SK-N-SH (cell line): ENCODE measurements at regions not wholly inside any gene's neighbourhood (a gene's known extent, or its start where the extent isn't known, plus 50 kb on each side); places are given as distances from the start of the nearest gene placed in this dataset.

ENCODE experiments used
- CTCF ChIA-PET: fragments of 300-600, 350-600 bp; formaldehyde crosslinking; extraction: SDS; loops from one replicate; lab custom pipeline; 2021; lab: Yijun Ruan, JAX
- POLR2A ChIA-PET: fragments of 350-600 bp; sonication (Branson Sonifier 250); formaldehyde crosslinking; extraction: SDS; loops from one replicate; lab custom pipeline; 2020; ENCODE audit warnings: antibody characterized with exemption, inconsistent platforms; lab: Yijun Ruan, JAX
- DNase-seq: peaks from one replicate; pipeline ENCODE4 v3.0.0; 2012
- H2AFZ ChIP-seq: fragments of 200-600 bp; sonication (generic); 2 replicates; pipeline ENCODE4 v1.8.1; 2016; ENCODE audit warnings: antibody characterized with exemption, mild to moderate bottlenecking, low read depth
- H3F3A ChIP-seq: fragments of 200-600 bp; sonication (generic); replicated peaks from 2 replicates; pipeline ENCODE3; 2016; ENCODE audit warnings: antibody characterized with exemption, mild to moderate bottlenecking; ENCODE audit not compliant: insufficient read depth
- H3K27ac ChIP-seq, 2 experiments: fragments of 200-500 bp in 1 of 2; fragments of 200-600 bp in 1 of 2; sonication (Bioruptor generic) in 1 of 2; sonication (generic), shearing (Covaris generic) in 1 of 2; 2 replicates each; pipeline versions ENCODE4 v1.5.1 to v1.6.1; 2014 to 2016; ENCODE audit warnings: low read depth in 2 of 2, inconsistent platforms in 1 of 2, low read length in 1 of 2, mild to moderate bottlenecking in 1 of 2, mixed read lengths in 1 of 2
- H3K27me3 ChIP-seq: fragments of 200-600 bp; sonication (generic), shearing (Covaris generic); 2 replicates; pipeline ENCODE4 v1.6.1; 2016; ENCODE audit warnings: mixed run types; ENCODE audit not compliant: insufficient read depth
- H3K36me3 ChIP-seq, 2 experiments: fragments of 200-500 bp in 1 of 2; fragments of 200-600 bp in 1 of 2; sonication (Bioruptor generic) in 1 of 2; sonication (generic) in 1 of 2; replicated peaks in 1 of 2; 2 replicates each; pipeline versions ENCODE3 to v1.5.1; 2014 to 2016; ENCODE audit warnings: low read length in 1 of 2, mild to moderate bottlenecking in 1 of 2; ENCODE audit not compliant: insufficient read depth in 2 of 2, control insufficient read depth in 1 of 2
- H3K4me1 ChIP-seq, 2 experiments: fragments of 200-500 bp in 1 of 2; fragments of 200-600 bp in 1 of 2; sonication (Bioruptor generic) in 1 of 2; sonication (generic), shearing (Covaris generic) in 1 of 2; 2 replicates each; pipeline versions ENCODE4 v1.5.1 to v1.6.1; 2014 to 2016; ENCODE audit warnings: low read depth in 1 of 2, low read length in 1 of 2, mixed run types in 1 of 2; ENCODE audit not compliant: insufficient read depth in 2 of 2, control insufficient read depth in 1 of 2
- H3K4me2 ChIP-seq: fragments of 200-600 bp; sonication (generic), shearing (Covaris generic); 2 replicates; pipeline ENCODE4 v1.6.1; 2017; ENCODE audit warnings: mixed run types
- H3K4me3 ChIP-seq, 2 experiments: fragments of 200-500 bp in 1 of 2; fragments of 200-600 bp in 1 of 2; sonication (Bioruptor generic) in 1 of 2; sonication (generic), shearing (Covaris generic) in 1 of 2; 2 replicates each; pipeline versions ENCODE4 v1.5.1 to v1.8.1; 2014 to 2016; ENCODE audit warnings: low read depth in 2 of 2, inconsistent platforms in 1 of 2, low read length in 1 of 2, mild to moderate bottlenecking in 1 of 2, mixed read lengths in 1 of 2, moderate library complexity in 1 of 2
- H3K79me2 ChIP-seq: fragments of 200-600 bp; sonication (generic); 2 replicates; pipeline ENCODE4 v1.8.1; 2017; ENCODE audit warnings: mild to moderate bottlenecking; ENCODE audit not compliant: insufficient read depth
- H3K9ac ChIP-seq: fragments of 200-600 bp; sonication (generic); 2 replicates; pipeline ENCODE4 v1.6.1; 2017; ENCODE audit warnings: mixed run types
- H3K9me2 ChIP-seq: fragments of 200-600 bp; sonication (generic); 2 replicates; pipeline ENCODE4 v1.6.1; 2017; ENCODE audit warnings: mixed run types
- H3K9me3 ChIP-seq: fragments of 200-600 bp; sonication (generic); 2 replicates; pipeline ENCODE4 v1.6.1; 2017; ENCODE audit warnings: mixed run types, mild to moderate bottlenecking, moderate library complexity
- H4K20me1 ChIP-seq: fragments of 200-600 bp; sonication (generic); 2 replicates; pipeline ENCODE4 v1.6.1; 2017; ENCODE audit warnings: mild to moderate bottlenecking, mixed run types; ENCODE audit not compliant: insufficient read depth
- CHD2 ChIP-seq: fragments of 150-350 bp; IDR thresholded peaks from 2 replicates; pipeline ENCODE4 v1.6.1; 2018; ENCODE audit warnings: low read length; ENCODE audit not compliant: partially characterized antibody
- ELF1 ChIP-seq: IDR thresholded peaks from 2 replicates; pipeline ENCODE4 v1.4.0; 2012
- EP300 ChIP-seq, 2 experiments: IDR thresholded peaks; 2 replicates each; pipeline versions ENCODE4 v1.4.0 to v1.6.1; 2012; ENCODE audit warnings: borderline replicate concordance in 1 of 2, low read depth in 1 of 2, low read length in 1 of 2
- EZH2phosphoT487 ChIP-seq: fragments of 200-600 bp; sonication (generic); IDR thresholded peaks from 2 replicates; pipeline ENCODE4 v1.6.1; 2017; ENCODE audit warnings: low read depth, mixed run types, mild to moderate bottlenecking, antibody characterized with exemption, moderate library complexity, borderline replicate concordance
- FOXJ3 ChIP-seq: sonication (generic); formaldehyde crosslinking; IDR thresholded peaks from 2 replicates; pipeline ENCODE4 v1.5.1; 2020; ENCODE audit warnings: mild to moderate bottlenecking, missing genetic modification reagents
- FOXM1 ChIP-seq: IDR thresholded peaks from 2 replicates; pipeline ENCODE4 v1.4.0; 2012; ENCODE audit warnings: low read depth, mild to moderate bottlenecking
- GATA2 ChIP-seq: sonication (generic); formaldehyde crosslinking; IDR thresholded peaks from 2 replicates; pipeline ENCODE4 v1.5.0; 2020; ENCODE audit warnings: mild to moderate bottlenecking, missing genetic modification reagents
- MXI1 ChIP-seq: IDR thresholded peaks from 2 replicates; pipeline ENCODE4 v1.6.1; 2012; ENCODE audit warnings: mild to moderate bottlenecking, low read depth, low read length, improper control_type of control experiment
- NFIC ChIP-seq: IDR thresholded peaks from 2 replicates; pipeline ENCODE4 v1.4.0; 2012; ENCODE audit warnings: borderline replicate concordance
- POLR2AphosphoS5 ChIP-seq: IDR thresholded peaks from 2 replicates; pipeline ENCODE4 v1.6.1; 2012; ENCODE audit warnings: low read depth, low read length
- RCOR1 ChIP-seq: fragments of 150-350 bp; IDR thresholded peaks from 2 replicates; pipeline ENCODE4 v1.6.1; 2017; ENCODE audit warnings: antibody characterized with exemption, low read length
- RFX5 ChIP-seq: IDR thresholded peaks from 2 replicates; pipeline ENCODE4 v1.6.1; 2012; ENCODE audit warnings: mild to moderate bottlenecking, improper control_type of control experiment, low read length
- SIN3A ChIP-seq: IDR thresholded peaks from 2 replicates; pipeline ENCODE4 v1.6.1; 2012; ENCODE audit warnings: low read depth, mild to moderate bottlenecking, low read length, moderate library complexity, borderline replicate concordance
- TAF1 ChIP-seq: IDR thresholded peaks from 2 replicates; pipeline ENCODE4 v1.6.1; 2012; ENCODE audit warnings: low read depth, mild to moderate bottlenecking, low read length, moderate library complexity, borderline replicate concordance
- TCF12 ChIP-seq: IDR thresholded peaks from 2 replicates; pipeline ENCODE4 v1.4.0; 2012
- TEAD4 ChIP-seq: IDR thresholded peaks from 2 replicates; pipeline ENCODE4 v1.4.0; 2012; ENCODE audit warnings: mild to moderate bottlenecking, borderline replicate concordance; ENCODE audit not compliant: insufficient read depth
- WGBS: methylation state at CpG from one replicate; pipeline ENCODE4 v1.1.6; 2017; ENCODE audit warnings: low lambda C conversion rate; 5-methylcytosine and 5-hydroxymethylcytosine counted together
- TF ChIP-seq, protein P1 (sequence below): fragments of 150-350 bp; IDR thresholded peaks from 2 replicates; pipeline ENCODE4 v1.6.1; 2017; ENCODE audit warnings: antibody characterized with exemption, low read length, low read depth, borderline replicate concordance
- TF ChIP-seq, protein P2 (sequence below): IDR thresholded peaks from 2 replicates; pipeline ENCODE4 v1.4.0; 2012; ENCODE audit warnings: low read depth
- TF ChIP-seq, protein P3 (sequence below): IDR thresholded peaks from 2 replicates; pipeline ENCODE4 v1.4.0; 2012; ENCODE audit warnings: low read depth, borderline replicate concordance
- TF ChIP-seq, protein P4 (sequence below): IDR thresholded peaks from 2 replicates; pipeline ENCODE4 v1.4.0; 2012; ENCODE audit warnings: low read depth, borderline replicate concordance

DNA sequence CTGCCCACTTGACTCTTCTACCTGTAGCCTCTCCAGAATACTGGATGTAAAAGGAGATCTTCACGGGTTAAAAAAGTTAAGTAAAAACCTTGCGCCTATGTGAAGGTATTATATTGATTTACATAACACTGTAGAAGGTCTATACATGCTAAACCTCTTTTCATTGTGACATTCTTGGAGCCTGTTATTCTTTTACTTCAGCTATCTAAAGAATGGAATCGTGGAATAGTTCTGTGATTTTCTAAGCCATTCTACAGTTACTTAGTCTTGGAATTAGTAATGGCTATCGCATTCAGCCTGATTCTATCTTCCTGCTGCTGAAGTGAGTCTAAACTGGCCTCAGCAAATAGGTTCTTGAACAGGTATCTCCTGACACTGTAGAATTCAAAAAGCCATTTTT lies 430.0 kb upstream of the DPH6 start:
- Histone ChIP-seq H3K36me3 (no peaks in the 10 kb centered on the region), H3K27me3 (no peaks in the 10 kb centered on the region), H3K4me1 (no peaks in the 10 kb centered on the region; a peak in 1 of 4 replicates), H3K4me3 (no peak overlapping the region), H3K9me2 (no peaks in the 10 kb centered on the region), H3K9ac (no peak overlapping the region), H3F3A (no peaks in the 10 kb centered on the region), H3K4me2 (no peak overlapping the region), H4K20me1 (no peaks in the 10 kb centered on the region), H3K9me3 (no peaks in the 10 kb centered on the region), H3K27ac (no peak overlapping the region), H2AFZ (no peak overlapping the region), H3K79me2 (no peaks in the 10 kb centered on the region)
- TF ChIP-seq TAF1 (no peak), RCOR1 (no peak), TEAD4 (no peak), EZH2phosphoT487 (no peak), FOXJ3 (CRISPR knock-in tag) (no peak), RFX5 (no peak), ELF1 (no peak), CHD2 (no peak), NFIC (no peak), MXI1 (no peak)
- TF ChIP-seq, protein P1, sequence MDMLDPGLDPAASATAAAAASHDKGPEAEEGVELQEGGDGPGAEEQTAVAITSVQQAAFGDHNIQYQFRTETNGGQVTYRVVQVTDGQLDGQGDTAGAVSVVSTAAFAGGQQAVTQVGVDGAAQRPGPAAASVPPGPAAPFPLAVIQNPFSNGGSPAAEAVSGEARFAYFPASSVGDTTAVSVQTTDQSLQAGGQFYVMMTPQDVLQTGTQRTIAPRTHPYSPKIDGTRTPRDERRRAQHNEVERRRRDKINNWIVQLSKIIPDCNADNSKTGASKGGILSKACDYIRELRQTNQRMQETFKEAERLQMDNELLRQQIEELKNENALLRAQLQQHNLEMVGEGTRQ: no peak
- TF ChIP-seq, protein P2, sequence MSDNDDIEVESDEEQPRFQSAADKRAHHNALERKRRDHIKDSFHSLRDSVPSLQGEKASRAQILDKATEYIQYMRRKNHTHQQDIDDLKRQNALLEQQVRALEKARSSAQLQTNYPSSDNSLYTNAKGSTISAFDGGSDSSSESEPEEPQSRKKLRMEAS: no peak
- ChIA-PET CTCF (no interaction called here), POLR2A (no interaction called here)
- no peak for DNase-seq
- 92% methylated on average over 4 of the region's 4 CpGs for WGBS

DNA sequence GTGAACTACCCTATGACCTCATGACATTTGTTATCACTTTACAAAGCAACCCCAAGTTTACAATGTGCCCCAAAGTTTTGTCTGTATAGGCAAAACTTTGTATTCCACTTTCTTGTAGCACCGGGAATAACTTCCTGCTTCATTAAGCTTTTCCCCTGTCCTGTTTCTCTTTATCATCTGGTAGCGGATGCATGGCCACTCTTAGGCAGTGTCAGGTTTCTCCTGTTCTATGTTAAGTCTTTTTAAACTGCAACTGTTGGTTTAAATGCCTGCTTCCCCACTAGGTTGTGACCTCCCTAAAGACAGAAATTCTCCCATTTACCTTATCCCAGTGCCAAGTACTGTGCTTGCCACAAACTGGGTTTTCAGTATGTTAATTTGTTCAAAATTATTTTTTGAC lies 433.6 kb upstream of the DPH6 start:
- H4K20me1 ChIP-seq: no peaks in the 10 kb centered on the region
- no peaks in the 10 kb centered on the region for H3K79me2 ChIP-seq
- H3K27ac ChIP-seq: no peak overlapping the region; a peak in 1 of 4 replicates
- H3K9ac ChIP-seq: no peak overlapping the region
- DNase-seq: no peak
- no peaks in the 10 kb centered on the region; a peak in 1 of 4 replicates for H3K4me1 ChIP-seq
- H3K27me3 ChIP-seq: no peaks in the 10 kb centered on the region
- POLR2A ChIA-PET: no interaction called here
- WGBS: 93% methylated on average over 2 of the region's 2 CpGs
- H3K4me2 ChIP-seq: no peak overlapping the region
- no peaks in the 10 kb centered on the region for H3K9me2 ChIP-seq
- H2AFZ ChIP-seq: no peak overlapping the region; the same call in 1 of the 2 replicates
- no peaks in the 10 kb centered on the region for H3F3A ChIP-seq
- CTCF ChIA-PET: no interaction called here
- no peaks in the 10 kb centered on the region for H3K9me3 ChIP-seq
- H3K36me3 ChIP-seq: no peaks in the 10 kb centered on the region
- H3K4me3 ChIP-seq: no peak overlapping the region
- no peak for TF ChIP-seq SIN3A
- TF ChIP-seq, protein P3, sequence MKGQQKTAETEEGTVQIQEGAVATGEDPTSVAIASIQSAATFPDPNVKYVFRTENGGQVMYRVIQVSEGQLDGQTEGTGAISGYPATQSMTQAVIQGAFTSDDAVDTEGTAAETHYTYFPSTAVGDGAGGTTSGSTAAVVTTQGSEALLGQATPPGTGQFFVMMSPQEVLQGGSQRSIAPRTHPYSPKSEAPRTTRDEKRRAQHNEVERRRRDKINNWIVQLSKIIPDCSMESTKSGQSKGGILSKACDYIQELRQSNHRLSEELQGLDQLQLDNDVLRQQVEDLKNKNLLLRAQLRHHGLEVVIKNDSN: no peak
- TF ChIP-seq NFIC: no peak
- TF ChIP-seq TAF1: no peak
- TF ChIP-seq, protein P1: no peak
- no peak for TF ChIP-seq FOXM1
- TF ChIP-seq, protein P4, sequence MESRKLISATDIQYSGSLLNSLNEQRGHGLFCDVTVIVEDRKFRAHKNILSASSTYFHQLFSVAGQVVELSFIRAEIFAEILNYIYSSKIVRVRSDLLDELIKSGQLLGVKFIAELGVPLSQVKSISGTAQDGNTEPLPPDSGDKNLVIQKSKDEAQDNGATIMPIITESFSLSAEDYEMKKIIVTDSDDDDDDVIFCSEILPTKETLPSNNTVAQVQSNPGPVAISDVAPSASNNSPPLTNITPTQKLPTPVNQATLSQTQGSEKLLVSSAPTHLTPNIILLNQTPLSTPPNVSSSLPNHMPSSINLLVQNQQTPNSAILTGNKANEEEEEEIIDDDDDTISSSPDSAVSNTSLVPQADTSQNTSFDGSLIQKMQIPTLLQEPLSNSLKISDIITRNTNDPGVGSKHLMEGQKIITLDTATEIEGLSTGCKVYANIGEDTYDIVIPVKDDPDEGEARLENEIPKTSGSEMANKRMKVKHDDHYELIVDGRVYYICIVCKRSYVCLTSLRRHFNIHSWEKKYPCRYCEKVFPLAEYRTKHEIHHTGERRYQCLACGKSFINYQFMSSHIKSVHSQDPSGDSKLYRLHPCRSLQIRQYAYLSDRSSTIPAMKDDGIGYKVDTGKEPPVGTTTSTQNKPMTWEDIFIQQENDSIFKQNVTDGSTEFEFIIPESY: no peak
- TF ChIP-seq GATA2 (CRISPR knock-in tag): no peak
- TF ChIP-seq, protein P2: no peak
- no peak for TF ChIP-seq EP300 (IDR thresholded peaks at IDR 0.05; ENCODE audit: borderline replicate concordance in 1 of 2, low read depth in 1 of 2, low read length in 1 of 2)
- no peak for TF ChIP-seq POLR2AphosphoS5
- no peak for TF ChIP-seq TCF12
- no peak for TF ChIP-seq ELF1
